Non-pigmented ciliary epithelial cell (primary cell): ENCODE measurements at regions not wholly inside any gene's neighbourhood (a gene's known extent, or its start where the extent isn't known, plus 50 kb on each side); places are given as distances from the start of the nearest gene placed in this dataset.
"Not testable (repeated sequence)": the region's sequence is repeated elsewhere in the genome, so short reads cannot be mapped to it uniquely, and the experiment has no call there.

Experiments
- DNase-seq: peaks from one replicate; pipeline ENCODE4 v3.0.0-alpha.2; 2010; ENCODE audit warnings: low read depth

- no peak for DNase-seq
Measured at GRCh38 chr11:98710026-98710425, 310.7 kb upstream of the CNTN5 start.

- no peak for DNase-seq
Measured at GRCh38 chr11:98710986-98711385, 309.8 kb upstream of the CNTN5 start.

- DNase-seq, result no peak
Measured at GRCh38 chr11:98720951-98721350, 299.8 kb upstream of the CNTN5 start.

- no peak for DNase-seq
Measured at GRCh38 chr11:98725471-98725870, 295.3 kb upstream of the CNTN5 start.

- DNase-seq, result no peak
Measured at GRCh38 chr11:98728421-98728820, 292.3 kb upstream of the CNTN5 start.

- DNase-seq, result no peak
Measured at GRCh38 chr11:98729118-98729517, 291.6 kb upstream of the CNTN5 start.

GRCh38 chr11:98732947-98733346, 287.8 kb upstream of the CNTN5 start:
- no peak for DNase-seq

DNA sequence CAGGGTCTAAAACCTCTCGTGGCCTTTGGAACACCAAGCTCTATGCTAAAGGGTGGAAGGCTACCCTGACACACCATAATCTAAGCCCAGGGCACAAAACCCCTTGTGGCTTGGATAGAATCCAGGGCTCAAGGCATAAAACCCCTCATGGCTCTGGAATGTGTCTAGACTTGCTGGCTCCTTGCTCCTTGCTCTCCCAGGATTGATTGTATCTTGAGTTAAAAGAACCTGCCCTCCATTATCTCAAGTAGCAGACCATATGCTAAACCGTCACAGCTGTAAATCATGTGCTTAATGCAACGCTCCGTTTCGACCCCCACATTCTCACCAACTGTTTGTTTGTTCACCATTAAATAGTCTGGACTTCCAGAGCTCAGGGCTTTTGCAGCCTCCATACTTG, 287.4 kb upstream of the CNTN5 start:
- DNase-seq, result not testable (repeated sequence)

- no peak for DNase-seq
Measured at GRCh38 chr11:98734686-98735085, 286.1 kb upstream of the CNTN5 start.

- no peak for DNase-seq
Measured at GRCh38 chr11:98736833-98737232, 283.9 kb upstream of the CNTN5 start.

- no peak for DNase-seq
Measured at GRCh38 chr11:98740321-98740720, 280.4 kb upstream of the CNTN5 start.

DNA sequence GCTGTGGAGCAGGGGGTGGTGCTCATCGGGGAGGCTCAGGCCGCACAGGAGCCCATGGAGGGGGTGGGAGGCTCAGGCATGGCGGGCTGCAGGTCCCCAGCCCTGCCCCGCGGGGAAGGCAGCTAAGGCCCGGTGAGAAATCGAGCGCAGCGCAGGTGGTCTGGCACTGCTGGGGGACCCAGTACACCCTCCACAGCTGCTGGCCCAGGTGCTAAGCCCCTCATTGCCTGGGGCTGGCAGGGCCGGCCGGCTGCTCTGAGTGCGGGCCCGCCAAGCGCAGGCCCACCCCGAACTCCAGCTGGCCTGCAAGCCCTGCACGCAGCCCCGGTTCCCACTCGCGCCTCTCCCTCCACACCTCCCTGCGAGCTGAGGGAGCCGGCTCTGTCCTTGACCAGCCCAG, 257.3 kb upstream of the CNTN5 start:
- DNase-seq, result not testable (repeated sequence)

- DNase-seq, result no peak
Measured at GRCh38 chr11:98766903-98767302, 253.8 kb upstream of the CNTN5 start.

DNA sequence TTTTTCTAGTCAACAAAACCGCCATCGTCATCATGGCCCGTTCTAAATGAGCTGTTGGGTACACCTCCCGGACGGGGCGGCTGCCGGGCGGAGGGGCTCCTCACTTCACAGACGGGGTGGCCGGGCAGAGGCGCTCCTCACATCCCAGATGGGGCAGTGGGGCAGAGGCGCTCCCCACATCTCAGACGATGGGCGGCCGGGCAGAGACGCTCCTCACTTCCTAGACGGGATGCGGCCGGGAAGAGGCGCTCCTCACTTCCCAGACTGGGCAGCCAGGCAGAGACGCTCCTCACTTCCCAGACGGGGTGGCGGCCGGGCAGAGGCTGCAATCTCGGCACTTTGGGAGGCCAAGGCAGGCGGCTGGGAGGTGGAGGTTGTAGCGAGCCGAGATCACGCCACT, 250.7 kb upstream of the CNTN5 start:
- not testable (repeated sequence) for DNase-seq

- no peak for DNase-seq
Measured at GRCh38 chr11:98771791-98772190, 249.0 kb upstream of the CNTN5 start.

DNA sequence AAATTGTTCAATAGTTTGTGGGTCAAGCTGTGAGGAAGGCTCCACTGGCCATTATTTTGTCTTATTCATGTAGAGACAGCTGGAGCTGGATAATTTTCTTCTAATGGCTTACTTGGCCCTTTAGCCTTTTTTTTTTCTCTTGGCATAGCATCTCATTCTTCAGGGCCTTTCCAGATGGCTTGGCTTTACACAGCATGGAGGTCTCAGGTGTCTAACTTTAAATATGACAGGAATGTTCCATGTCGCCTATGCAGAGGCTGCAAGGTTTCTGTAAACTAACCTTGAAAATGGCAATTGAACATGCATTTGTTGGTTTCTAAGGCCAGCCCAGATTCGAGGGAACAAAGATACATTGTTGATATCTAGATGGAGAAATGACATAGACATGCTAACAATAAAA, 247.9 kb upstream of the CNTN5 start:
- DNase-seq, result no peak

DNA sequence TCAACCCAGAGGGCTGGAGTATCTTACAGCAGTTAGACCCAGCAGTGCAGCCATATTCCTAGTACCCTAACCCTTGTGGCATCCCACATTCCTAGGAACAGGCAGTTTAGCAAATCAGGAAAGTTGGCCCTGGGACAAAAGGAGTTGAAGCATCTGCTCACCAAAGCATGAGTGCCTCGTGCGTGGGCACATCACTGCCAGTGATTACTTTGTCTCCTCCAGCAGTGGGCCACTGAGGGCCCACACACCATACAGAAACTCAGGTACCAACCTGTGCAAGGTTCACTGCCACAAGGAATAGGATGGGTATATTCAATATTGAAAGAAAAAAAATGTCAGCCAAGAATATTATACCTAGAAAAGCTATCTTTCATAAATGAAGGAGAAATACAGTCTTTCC, 227.5 kb upstream of the CNTN5 start:
- DNase-seq, result no peak

- DNase-seq, result no peak
Measured at GRCh38 chr11:98798333-98798732, 222.4 kb upstream of the CNTN5 start.

GRCh38 chr11:98800696-98801095, 220.1 kb upstream of the CNTN5 start:
- no peak for DNase-seq

DNA sequence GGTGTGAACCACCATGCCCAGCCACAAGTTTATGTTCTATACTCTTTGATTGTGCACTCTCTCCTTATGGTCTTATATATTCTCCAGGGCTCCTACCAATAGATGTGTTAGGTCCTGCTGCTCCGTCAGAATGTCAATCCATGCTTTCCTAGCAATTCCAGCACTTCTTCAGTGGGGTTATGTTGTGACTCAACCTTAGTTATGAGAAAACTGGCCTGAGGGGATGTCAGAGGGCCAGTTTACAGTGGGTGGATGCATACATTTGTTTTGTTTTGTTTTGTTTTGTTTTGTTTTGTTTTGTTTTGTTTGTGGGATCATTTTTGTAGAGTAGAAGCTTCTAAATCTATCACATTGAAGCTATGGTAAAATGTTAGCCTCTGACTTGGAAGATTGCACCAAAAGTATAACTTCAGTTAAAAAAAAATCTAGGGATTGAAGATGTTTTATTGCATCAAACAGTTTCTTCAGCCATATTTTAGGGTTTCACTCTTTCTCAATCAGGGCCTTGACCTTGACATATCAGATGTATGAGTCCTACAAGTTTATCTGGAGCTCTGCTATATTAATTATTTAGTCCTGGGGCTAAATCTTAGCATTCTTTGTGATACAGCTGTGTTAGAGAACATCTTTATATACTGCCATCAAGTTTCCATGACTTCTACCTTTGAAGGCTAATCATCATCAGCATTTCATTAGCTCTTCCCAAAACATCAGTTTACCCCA, 191.6 kb upstream of the CNTN5 start:
- no peak for DNase-seq

DNA sequence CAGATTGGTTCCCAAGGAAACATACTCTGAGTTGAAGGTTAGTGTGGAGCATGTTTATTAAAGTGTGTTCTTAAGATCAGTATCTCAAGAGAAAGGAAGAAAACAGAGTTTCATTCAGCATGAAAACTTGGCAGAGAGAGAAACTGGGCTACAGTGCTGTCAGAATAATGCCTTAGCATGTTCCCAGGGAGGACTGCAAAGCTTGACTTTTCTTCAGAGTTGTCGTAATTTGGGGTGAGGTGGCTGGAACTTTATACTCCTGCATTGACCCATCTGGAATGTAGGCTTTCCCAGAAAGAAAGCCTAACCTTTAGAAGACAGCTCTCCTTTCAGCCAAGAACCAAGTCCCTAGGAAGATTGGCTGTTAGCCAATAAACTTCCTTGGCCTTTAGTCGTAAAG, 190.8 kb upstream of the CNTN5 start:
- no peak for DNase-seq

- no peak for DNase-seq
Measured at GRCh38 chr11:98834776-98835175, 186.0 kb upstream of the CNTN5 start.

DNA sequence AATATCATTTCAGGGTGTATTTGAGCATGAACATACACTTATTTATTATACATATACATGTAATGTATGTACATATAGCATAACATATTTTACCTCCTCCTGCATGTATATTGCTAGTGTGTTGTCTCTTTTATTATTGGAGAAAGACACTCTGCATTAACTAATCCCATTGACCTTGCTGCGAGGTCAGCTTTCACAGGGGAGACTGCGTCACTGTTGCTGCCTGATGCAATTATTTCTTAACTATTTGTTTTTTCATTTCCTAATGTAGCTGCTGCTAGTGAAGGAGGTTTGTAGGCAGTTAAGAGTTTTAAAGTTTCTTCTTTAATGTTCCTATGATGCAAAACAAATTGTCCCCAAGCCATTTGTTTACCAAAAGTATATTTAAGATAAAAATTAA, 185.4 kb upstream of the CNTN5 start:
- no peak for DNase-seq

DNA sequence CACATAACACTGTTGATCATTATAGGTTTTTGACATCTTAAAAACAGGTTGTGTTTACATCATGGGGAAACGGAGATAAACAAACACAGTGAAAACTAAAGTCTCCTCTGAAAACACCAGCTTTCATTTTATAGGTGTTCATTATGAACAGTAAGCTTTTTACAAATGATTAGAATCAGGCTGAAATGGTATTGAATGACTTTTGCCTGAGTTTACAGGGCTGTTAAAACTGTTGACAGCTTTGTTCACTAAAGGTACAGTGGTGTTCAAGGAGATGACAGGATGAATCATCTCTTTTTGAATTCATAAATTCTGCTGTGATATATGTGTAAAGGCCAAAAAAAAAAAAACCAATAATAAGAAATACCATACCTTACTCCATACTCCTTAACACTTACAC, 184.6 kb upstream of the CNTN5 start:
- DNase-seq, result no peak

- no peak for DNase-seq
Measured at GRCh38 chr11:98842187-98842586, 178.6 kb upstream of the CNTN5 start.
